ENCODE measurements at regions not wholly inside any gene's neighbourhood (a gene's known extent, or its start where the extent isn't known, plus 50 kb on each side); places are given as distances from the start of the nearest gene placed in this dataset.
A peak's percentile ranks its signal among the peaks of the same experiment; 100 is the strongest.
"Not testable (repeated sequence)": the region's sequence is repeated elsewhere in the genome, so short reads cannot be mapped to it uniquely, and the experiment has no call there.

DNA sequence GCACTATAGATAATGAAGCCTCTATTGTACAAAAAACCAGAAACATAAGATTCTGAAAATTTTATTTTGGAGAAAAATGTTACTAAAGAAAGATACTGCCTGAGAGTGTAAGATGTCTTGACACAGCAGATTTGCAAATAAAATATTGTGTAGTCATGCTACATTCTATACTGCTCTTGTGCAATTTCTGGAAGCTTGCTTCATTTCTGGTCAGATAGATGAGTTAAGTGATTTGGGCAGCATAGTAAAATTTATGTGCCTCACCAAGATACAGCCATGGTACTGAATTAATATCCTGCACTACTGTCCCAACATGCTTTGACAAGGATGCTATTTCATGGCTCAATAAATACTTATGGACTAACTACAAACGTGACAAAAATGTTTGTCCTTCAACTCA is 55.1 kb upstream of the STARD13 start:
- no peak for ATAC-seq
- no peak for DNase-seq
- intact Hi-C loops (cut with micrococcal nuclease): no loop called here

DNA sequence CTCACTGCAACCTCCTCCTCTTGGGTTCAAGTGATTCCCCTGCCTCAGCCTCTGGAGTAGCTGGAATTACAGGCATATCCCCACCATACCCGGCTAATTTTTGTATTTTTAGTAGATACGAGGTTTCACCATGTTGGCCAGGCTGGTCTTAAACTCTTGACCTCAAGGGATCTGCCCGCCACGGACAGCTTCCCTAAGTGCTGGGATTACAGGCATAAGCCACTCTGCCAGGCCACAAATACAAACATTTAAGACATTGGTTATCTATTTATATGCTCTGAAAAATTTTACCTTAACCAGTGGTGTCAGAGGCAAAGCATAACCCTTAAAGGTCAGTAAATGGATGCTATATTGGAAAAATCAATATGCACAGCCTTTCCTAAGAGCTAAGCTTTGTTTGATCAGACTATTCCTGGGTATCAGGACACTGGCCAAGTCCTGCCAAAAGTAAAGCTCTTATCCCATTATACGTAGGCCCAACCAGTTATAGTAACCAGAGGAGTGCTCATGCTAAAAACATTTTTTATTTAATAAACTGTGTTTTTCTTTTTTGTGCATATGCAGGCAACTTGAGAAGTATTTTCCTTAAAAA is 56.4 kb upstream of the STARD13 start:
- no peak for DNase-seq
- intact Hi-C loops (cut with micrococcal nuclease): no loop called here
- peak; percentile 83 for ATAC-seq

DNA sequence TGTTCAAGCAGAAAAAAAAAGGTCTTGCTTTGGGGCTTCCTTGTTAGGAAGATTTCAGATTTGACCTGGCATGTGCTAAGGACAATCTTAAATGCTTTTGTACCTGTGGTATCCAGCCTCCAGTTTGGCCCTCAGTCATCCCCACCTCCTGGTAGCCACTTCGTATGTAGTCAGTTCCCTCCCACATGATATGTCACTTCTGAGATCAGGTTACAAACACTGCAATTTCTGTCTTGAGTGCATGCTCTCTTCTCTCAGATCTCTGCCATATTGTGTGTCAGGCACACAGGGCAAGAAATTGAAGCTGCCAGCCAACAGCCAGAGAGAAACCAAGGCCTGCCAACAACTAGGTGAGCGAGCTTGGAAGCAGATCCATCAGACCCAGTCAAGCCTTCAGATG is 60.3 kb upstream of the STARD13 start:
- intact Hi-C loops (cut with micrococcal nuclease): no loop called here
- no peak for DNase-seq

DNA sequence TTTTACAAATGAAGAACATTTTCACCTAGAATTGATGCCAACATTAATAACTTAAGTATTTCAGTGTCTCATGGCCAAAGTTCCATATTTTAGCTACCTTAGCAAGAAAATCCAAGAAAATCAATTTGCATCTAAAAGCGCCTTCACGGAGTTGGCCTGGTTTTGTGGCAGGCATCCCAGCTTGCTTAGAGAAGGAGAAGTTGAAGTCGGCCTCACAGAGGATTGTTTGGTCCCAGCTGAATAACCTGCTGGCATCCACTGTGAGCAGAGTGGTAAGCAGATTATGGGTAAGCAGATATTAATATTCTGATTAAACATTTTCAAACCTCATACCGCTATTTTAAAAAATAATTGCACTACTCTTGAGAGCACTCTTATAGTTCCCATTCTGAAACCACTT is 62.3 kb upstream of the STARD13 start:
- DNase-seq: no peak
- ATAC-seq: no peak
- intact Hi-C loops (cut with micrococcal nuclease): no loop called here

More for the DNA sequence above, 60.3 kb upstream of the STARD13 start:
- no peak for ATAC-seq

DNA sequence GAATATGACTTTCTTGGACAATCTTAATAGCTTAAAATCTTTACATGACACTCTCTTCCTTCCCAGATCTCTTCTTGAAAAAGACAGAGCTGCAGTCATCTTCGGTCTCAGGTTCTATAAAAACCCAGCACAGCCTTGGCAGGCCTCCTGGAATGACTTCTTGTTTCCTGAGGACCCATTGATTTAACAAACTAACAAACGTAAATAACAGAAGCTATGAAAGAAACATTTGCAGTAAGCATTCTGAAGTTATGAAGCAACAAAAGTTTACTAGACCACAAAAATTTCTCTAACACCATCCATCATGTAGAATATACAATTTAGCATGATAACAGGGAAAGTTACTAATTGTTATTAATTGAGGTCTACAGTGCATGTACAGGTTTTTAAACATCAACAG is 62.8 kb upstream of the STARD13 start:
- DNase-seq (no peak), ATAC-seq (no peak)
- intact Hi-C loops (cut with micrococcal nuclease): no loop called here

DNA sequence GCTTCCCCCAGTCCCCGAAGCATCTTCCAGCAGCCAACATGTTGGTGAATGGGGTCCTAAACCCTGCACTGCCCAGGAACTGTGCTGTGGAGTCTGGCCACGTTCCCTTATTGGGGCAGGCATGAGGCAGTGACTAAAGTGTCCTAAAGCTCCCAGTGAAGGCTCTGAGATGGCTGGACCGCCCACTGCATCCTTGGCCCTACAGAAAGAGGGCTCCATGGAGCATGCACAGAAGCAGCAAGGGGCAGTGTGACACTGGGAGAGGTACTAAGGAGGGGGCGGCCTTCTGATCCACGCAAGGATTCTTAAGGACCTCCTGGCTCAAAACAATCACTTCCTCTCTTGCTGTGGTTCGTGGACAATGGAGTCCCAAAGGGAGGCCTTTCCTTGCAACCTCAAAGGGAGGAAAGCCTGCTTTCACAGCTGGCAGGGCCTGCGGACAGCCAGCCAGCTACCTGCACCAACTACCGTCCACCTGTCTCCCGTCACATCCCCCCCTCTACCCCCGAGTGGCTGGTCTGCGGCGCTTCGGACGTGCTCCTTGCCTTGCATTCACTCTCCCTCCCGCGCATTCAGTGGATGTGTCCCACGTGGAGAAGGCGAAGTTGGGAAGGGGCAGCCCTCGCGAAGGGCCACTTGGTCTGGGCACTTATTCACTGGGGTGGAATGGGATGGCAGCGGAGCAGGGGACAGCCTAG is 63.9 kb upstream of the STARD13 start:
- intact Hi-C loops (cut with micrococcal nuclease): no loop called here
- ATAC-seq (peak; percentile 48), DNase-seq (peak; percentile 36)

DNA sequence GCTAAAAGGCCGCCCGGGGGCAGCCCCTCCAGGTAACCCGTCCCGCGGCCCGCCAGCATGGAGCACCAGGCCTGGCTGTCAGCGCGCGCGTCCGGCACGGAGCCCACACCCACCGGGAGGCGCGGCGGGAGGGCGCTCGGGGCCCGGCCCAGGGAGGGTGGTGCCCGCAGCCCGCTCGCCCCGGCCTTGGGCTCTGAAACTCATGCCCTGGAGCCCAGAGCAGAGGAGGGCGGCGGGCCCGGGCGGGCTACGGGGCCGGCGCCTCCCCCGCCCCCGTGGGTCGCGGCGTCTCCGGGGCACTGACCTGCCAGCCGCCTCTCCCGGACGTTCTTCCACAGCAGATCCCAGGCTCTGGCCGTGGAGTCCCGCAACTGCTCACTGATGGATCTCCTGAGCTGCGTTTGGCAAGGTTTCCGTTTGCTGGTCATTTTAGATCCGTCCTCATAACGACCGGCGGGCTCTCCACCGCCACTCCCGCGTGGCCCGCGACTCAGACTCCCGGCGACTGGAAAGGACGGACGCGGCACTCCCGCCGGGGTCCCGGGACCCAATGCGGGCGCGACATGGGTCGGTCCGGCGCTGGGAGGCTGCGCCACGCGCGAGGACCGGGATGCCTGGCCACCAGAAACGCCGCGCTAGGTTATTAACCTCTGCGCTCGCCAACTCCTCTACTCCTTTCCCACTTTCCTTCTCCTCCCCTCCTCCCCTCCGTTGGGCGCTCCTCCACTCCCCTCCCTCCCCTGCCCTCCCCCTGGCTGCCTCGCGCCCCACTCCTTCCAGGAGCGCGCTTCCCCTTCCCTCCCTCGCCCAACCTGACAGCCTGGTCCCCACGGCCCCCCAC is 64.7 kb upstream of the STARD13 start:
- peak; percentile 85 for ATAC-seq
- intact Hi-C loops (cut with micrococcal nuclease): no loop called here
- DNase-seq: peak; percentile 78

DNA sequence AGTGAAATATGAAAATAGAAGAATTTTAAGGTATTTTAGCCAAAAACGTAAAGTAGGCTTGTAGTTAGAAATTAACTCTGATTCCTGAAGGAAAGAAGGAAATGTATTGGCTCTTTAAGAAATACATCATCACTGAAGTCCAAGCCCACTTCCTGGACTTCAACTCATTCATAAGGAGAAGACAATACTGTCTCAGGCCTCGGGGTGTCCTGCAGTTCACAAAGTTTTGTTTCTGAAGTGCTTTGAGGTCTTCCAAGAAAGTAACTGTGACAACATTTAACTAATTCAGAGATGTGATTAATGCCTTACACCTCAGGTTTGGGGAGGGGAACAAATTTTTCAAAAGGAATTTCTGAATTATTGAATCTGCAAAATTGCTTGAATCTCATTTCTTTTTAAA is 65.8 kb upstream of the STARD13 start:
- DNase-seq (no peak), ATAC-seq (peak; percentile 17)

DNA sequence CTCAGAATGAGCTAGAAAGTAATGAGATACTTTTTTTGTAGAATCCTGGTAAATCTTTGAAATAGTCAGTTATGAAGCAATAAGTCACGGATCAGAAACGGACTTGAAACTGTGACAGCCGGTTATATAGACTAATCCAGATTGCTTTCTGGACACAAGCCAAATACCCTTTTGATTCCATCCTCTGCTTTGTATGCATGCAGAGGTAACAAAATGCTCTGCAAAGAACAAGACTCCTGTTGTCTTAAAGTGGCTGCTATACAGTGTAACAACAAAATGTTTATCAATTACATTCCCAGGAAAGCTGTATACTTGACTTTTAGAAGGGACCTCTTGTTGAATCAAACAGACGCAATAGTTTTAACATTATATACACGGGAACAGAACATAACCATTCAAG is 66.5 kb upstream of the STARD13 start:
- intact Hi-C loops (cut with micrococcal nuclease): no loop called here
- no peak for DNase-seq
- no peak for ATAC-seq

More for the DNA sequence above, 65.8 kb upstream of the STARD13 start:
- intact Hi-C loops (cut with micrococcal nuclease): no loop called here

DNA sequence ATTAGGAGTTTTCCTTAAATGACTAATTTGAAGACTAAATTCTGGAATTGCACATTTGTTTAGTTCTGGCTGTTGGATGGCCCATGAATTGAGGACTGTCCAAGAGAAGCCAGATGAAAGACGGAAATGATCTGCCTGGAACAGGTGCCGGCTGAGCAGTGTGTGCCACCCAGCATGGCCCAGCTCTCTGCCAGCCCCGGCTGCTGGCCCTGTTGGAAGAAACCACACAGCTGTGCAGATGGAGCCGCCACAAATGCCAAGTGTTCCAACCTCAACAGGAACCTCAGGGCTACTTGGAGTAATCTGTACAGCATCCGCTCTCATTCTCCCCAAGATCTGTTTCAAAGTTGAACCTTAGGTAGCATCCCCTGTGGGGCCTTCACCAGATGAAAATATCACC is 67.0 kb upstream of the STARD13 start:
- intact Hi-C loops (cut with micrococcal nuclease): no loop called here
- ATAC-seq (no peak), DNase-seq (peak; percentile 31)

DNA sequence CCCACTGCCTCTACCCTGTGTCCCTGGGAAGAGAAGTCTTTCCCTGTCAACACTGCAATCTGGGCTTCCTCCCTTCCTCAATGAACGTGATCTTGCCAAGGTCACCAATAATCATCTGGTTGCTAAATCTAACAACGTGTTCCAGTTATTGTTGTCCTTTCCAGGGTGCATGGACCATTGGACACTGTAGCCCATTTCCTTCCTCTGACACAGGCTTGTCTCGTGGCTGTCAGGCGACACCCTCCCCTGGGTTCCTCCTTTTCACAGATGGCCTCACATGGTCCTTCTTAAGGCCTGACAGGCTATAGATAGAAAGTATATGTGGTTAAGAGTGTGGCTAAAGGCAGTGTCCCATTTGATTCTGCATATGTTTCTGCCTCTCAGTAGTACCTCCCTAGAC is 67.7 kb upstream of the STARD13 start:
- ATAC-seq: peak; percentile 46
- intact Hi-C loops (cut with micrococcal nuclease): no loop called here
- DNase-seq: peak; percentile 49

DNA sequence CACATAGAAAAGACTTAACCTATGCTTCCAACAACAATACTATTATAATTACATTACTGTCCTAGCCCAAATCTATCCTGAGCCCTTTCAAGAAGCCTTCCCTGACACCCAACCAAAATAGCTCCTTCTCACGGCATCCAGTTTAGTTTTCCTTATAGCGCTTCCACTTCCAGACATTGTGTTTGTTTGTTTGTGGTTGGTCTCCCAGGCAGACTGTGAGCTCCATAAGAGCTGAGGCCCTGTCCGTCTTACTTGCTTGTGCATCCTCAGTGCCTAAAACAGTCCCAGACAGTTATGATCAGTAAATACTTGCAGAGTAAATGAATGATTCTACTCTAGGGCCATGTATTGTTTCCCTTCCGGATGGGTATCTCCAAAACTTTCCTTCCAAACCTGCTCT is 68.1 kb upstream of the STARD13 start:
- intact Hi-C loops (cut with micrococcal nuclease): no loop called here
- ATAC-seq (no peak), DNase-seq (no peak)

DNA sequence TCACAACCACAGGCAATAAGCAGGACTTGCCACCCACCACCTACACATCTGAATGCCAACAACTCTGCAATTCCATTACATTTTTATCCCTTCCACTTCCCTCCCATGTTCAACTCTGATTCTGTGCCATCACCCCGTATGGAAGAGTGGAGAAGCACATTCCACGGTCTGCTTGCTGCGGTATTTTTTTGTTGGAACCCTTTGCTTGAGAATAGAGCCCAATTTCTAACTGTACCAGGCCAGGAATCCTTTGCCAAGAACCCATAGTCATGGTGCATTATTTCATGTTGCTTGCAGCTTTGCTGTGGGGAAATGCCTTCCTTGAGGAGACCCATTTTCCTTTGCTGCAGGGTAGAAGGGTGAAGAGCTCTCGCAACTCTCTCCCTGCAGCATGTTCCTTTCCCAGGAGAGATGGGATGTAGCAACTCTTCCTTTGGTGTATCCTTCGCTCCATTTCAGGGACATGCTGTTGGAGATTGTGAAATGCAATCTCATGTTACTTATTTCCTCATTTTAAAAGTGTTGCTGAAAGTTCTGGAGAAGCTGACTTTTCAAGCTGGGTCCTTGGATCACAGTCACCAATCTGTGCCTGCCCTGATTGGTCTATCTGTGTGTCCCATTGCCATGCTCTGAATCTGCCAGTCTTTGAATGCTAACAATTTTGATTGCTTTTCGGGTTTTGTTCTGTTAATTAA is 69.8 kb upstream of the STARD13 start:
- DNase-seq: no peak
- intact Hi-C loops (cut with micrococcal nuclease): no loop called here

DNA sequence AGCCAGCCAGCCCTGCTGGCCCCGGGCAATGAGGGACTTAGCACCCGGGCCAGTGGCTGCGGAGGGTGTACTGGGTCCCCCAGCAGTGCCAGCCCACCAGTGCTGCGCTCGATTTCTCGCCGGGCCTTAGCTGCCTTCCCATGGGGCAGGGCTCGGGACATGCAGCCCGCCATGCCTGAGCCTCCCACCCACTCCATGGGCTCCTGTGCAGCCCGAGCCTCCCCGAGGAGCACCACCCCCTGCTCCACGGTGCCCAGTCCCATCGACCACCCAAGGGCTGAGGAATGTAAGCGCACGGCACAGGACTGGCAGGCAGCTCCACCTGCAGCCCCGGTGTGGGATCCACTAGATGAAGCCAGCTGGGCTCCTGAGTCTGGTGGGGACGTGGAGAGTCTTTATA is 72.5 kb upstream of the STARD13 start:
- ATAC-seq; intact Hi-C loops (cut with micrococcal nuclease); DNase-seq: not testable (repeated sequence)

More for the DNA sequence above, 69.8 kb upstream of the STARD13 start:
- ATAC-seq: peak; percentile 61

DNA sequence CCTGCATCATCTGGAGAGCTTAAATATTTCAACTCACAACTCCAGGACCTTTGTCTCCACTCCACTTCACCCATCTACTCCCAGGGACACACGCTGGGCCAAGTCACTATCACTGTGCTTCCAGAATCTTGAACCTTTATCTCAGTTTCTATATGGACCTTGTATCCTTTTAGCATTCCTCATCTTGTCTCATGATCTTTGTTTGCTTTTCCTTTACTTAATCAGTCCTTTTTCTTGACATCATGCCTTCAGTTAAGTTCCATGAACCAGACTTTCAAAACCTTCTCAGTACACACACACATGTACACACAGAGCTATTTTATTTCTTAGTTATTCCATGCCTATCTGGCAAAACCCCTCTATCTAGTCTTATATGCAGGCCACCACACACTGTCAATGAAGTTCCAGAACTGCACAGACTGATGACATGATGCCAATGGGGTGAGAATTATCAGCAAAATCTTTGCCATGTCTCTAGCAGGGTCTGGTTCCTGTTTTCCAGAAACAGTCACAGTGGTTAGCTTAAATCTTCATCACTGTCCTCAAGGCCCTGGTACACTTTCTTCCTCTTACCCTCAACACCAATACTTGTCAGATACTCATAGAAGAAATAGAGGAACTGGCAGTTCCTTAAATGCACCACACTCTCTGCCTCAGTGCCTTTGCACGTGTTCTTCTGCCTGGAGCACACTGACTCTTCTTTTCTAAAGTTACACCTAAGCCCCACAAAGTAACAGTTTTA is 77.6 kb upstream of the STARD13 start:
- intact Hi-C loops (cut with micrococcal nuclease): no loop called here
- ATAC-seq (peak; percentile 72), DNase-seq (peak; percentile 37)

DNA sequence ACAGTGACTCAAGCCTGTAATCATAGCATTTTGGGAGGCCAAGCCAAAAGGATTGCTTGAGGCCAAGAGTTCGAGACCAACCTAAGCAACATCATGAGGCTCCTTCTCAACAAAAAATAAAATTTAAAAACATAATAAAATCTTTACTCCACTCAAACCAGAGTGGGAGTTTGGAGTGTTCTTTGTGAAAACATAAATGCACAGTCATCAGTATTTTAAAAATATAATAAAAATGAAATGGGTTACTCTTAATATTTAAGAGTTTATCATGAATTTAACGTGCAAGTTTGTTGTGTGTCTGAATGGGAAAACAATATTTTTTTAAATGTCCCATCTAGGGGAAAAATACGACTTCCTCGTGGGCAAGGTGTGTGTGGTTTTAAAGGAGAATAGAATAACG is 78.6 kb upstream of the STARD13 start:
- ATAC-seq (no peak), DNase-seq (no peak)
- intact Hi-C loops (cut with micrococcal nuclease): no loop called here

DNA sequence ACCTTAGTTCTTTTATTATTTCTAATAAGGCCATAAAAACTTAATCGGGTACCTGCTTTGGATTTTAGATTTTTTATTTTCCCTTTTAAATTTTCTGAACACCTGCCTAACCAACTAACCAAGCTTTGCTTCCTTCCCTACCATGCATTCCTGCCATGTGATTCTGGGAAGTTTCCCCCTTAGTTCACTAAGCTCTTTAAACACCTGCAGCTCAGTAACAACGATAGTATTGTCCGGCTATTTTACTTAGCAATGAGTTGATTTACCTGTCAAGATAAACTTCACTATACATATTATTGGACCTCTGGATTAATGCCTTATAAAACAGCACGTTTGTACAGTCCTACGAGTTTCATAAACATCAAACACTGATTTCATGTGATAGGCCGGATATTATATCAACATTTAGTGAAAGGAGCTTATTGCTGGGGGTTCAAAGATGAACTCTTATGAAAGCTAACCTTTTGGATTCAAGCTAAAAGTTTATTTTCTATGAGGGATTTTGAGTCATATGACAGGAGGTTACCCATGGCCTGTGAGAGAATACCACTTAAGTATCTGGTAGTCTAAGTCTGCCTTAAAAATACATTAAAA is 81.0 kb upstream of the STARD13 start:
- ATAC-seq (no peak), DNase-seq (no peak)
- intact Hi-C loops (cut with micrococcal nuclease): no loop called here

DNA sequence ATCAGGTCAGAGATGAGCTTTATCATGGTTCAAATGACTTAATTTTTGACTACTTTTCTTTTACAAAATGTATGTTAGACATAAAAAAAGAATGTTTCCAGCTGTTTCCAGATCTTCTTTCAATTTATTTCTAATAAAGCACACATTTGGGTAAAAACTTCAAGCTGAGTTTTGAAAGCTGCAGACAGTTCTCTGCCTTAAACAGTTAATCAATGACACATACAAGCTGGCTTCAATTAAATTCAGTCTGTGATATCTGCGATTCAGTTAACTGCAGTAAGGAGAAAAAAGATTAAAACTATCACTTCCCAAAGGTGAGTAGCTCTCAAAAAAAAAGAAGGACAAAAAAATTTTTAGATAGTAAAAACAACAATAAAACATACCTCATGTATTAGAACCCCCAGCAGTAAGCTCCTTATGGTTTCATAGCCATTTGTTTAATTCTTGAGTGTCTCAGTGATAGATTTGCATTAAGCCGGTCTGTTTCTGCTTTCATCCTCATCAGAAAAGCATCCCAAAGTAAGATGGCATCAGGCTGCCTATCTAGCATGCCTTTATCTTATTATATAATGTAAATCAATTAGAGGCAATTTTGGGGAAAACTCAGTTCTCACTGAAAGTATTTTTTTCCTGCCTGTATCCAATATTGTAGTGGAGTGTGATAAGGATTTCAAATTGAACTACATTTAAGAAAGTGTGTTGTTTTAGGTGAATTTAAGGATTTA is 81.8 kb upstream of the STARD13 start:
- DNase-seq (no peak), ATAC-seq (no peak)
- intact Hi-C loops (cut with micrococcal nuclease): no loop called here
